ENCODE measurements at regions not wholly inside any gene's neighbourhood (a gene's known extent, or its start where the extent isn't known, plus 50 kb on each side); places are given as distances from the start of the nearest gene placed in this dataset.

- TF ChIP-seq SPI1 (IDR thresholded peaks at IDR 0.05; ENCODE audit: low read depth, low read length) (no peak), POLR2AphosphoS5 (IDR thresholded peaks at IDR 0.05; ENCODE audit: low read depth, low read length) (no peak), POLR2A (IDR thresholded peaks at IDR 0.05; ENCODE audit: low read depth, low read length) (no peak), POU2F2 (IDR thresholded peaks at IDR 0.05; ENCODE audit: low read depth, low read length) (no peak), TAF1 (IDR thresholded peaks at IDR 0.05; ENCODE audit: low read depth, low read length) (no peak), PAX5 (IDR thresholded peaks at IDR 0.05; ENCODE audit: insufficient read depth, low read length, severe bottlenecking) (no peak)
Measured at GRCh38 chr13:68627379-68627778, 1397.2 kb upstream of the PCDH9 start.
